HUES6 (cell line): ENCODE measurements at regions not wholly inside any gene's neighbourhood (a gene's known extent, or its start where the extent isn't known, plus 50 kb on each side); places are given as distances from the start of the nearest gene placed in this dataset.

Experiments used
- H3K27ac ChIP-seq: 2 replicates; pipeline ENCODE4 v1.7.0; 2013; ENCODE audit warnings: low read depth, mild to moderate bottlenecking, low read length, inconsistent platforms
- H3K27me3 ChIP-seq: 2 replicates; pipeline ENCODE4 v1.6.1; 2013; ENCODE audit warnings: low read length; ENCODE audit not compliant: control insufficient read depth, insufficient read depth
- H3K36me3 ChIP-seq: 2 replicates; pipeline ENCODE4 v1.6.1; 2013; ENCODE audit warnings: low read length; ENCODE audit not compliant: control insufficient read depth, insufficient read depth
- H3K4me1 ChIP-seq: 2 replicates; pipeline ENCODE4 v1.6.1; 2013; ENCODE audit warnings: low read length; ENCODE audit not compliant: control insufficient read depth, insufficient read depth
- H3K4me3 ChIP-seq: 2 replicates; pipeline ENCODE4 v1.5.1; 2013; ENCODE audit warnings: low read depth, low read length
- H3K9ac ChIP-seq: one replicate; pipeline ENCODE4 v1.6.1; 2013; ENCODE audit warnings: mild to moderate bottlenecking, low read length
- H3K9me3 ChIP-seq: 2 replicates; pipeline ENCODE4 v1.6.1; 2013; ENCODE audit warnings: low read depth, low read length; ENCODE audit not compliant: control insufficient read depth, insufficient read depth

GRCh38 chr17:63361182-63361581 is 84.9 kb downstream of the CYB561 start:
- Histone ChIP-seq H3K4me3 (no peak overlapping the region), H3K4me1 (no peaks in the 10 kb centered on the region), H3K27ac (no peak overlapping the region), H3K27me3 (no peaks in the 10 kb centered on the region), H3K9ac (no peak overlapping the region), H3K9me3 (no peaks in the 10 kb centered on the region), H3K36me3 (no peaks in the 10 kb centered on the region)

GRCh38 chr17:63362115-63362514 is 84.0 kb downstream of the CYB561 start:
- Histone ChIP-seq H3K36me3 (no peaks in the 10 kb centered on the region), H3K9ac (no peak overlapping the region), H3K4me1 (no peaks in the 10 kb centered on the region), H3K27ac (no peak overlapping the region), H3K4me3 (no peak overlapping the region), H3K27me3 (no peaks in the 10 kb centered on the region), H3K9me3 (no peaks in the 10 kb centered on the region)

GRCh38 chr17:63364387-63364786 is 81.7 kb downstream of the CYB561 start:
- Histone ChIP-seq H3K27me3 (no peaks in the 10 kb centered on the region), H3K9me3 (no peaks in the 10 kb centered on the region), H3K36me3 (no peaks in the 10 kb centered on the region), H3K27ac (no peak overlapping the region), H3K4me1 (no peaks in the 10 kb centered on the region), H3K9ac (no peak overlapping the region), H3K4me3 (no peak overlapping the region)

DNA sequence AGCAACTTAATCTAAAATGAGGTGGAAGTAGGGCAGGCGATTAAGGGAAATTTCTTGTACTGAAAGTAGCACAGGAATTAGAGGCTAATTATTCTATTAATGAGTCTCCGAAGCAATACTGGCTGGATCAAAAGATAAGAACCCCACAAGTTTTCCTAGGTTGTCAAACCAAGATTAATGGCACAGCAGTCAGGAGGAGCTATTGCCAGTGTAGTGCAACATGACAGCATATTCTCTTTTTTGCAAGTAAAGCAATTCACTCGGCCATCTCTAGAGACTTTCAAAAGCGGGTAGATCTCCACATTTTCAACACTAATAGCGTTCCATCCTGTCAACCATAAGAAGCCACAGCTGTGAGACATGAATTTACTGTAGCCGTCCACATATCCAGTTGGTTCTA is 81.2 kb downstream of the CYB561 start:
- H3K9me3 ChIP-seq, result no peaks in the 10 kb centered on the region
- no peaks in the 10 kb centered on the region for H3K27me3 ChIP-seq
- no peak overlapping the region for H3K4me3 ChIP-seq
- no peak overlapping the region for H3K27ac ChIP-seq
- no peaks in the 10 kb centered on the region for H3K4me1 ChIP-seq
- no peaks in the 10 kb centered on the region for H3K36me3 ChIP-seq
- no peak overlapping the region for H3K9ac ChIP-seq

DNA sequence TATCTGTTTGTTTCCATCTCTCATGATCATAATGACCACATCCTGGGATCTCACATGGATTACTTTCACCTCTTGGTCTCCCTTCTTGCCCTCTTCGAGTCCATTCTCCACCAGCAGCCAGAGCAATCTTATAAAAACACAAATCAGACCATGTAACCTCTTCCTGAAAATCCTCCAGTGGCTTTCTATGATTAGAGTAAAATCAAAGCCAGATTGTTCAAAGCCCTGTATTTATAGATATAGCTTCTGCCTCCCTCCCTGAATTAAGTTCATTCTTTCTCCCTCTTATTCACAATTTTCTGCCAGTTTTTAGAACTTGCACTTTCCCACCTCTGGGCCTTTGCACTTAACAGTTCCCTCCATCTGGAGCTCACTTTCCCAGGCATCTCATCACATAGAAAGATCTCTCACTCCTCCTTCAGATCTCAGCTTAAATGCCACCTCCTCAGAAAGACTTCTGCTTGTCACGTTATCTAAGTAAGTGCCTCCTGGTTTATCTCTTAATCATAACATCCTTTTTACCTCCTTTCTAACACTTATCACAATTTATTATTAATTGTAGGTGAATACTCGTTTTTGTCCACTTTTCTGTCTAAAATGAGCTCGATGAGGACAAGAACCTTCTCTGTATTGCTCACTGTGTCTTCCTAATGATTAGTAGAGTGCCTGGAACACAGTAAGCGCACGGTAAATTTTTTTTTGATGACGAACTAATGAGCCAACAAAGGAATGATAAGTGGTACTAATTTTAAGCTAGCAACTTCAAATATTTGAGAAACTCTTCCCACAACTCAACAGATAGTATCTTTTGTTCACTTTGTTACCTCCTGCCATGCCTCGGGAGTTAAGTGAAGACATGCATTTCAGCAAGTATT is 80.5 kb downstream of the CYB561 start:
- H3K4me1 ChIP-seq, result no peaks in the 10 kb centered on the region

DNA sequence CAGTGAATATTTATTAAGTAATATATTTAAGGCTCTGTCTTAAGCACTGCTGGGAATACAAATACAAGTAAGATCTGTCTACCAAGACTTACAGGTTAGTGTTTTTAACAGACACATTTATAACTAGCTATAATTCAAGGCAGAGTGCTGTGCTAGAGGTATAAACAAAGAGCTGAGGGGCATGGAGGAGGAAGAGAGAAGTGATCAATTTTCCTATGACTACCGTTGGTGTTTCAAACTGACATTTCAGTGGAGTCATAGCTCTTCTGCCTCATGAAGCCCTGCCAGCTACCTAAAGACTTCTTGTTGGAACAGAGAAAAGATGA is 79.9 kb downstream of the CYB561 start:
- Histone ChIP-seq H3K9ac (no peak overlapping the region), H3K4me1 (no peaks in the 10 kb centered on the region), H3K4me3 (no peak overlapping the region), H3K9me3 (no peaks in the 10 kb centered on the region), H3K27me3 (no peaks in the 10 kb centered on the region), H3K27ac (no peak overlapping the region), H3K36me3 (no peaks in the 10 kb centered on the region)

More for the DNA sequence above, 80.5 kb downstream of the CYB561 start:
- no peaks in the 10 kb centered on the region for H3K9me3 ChIP-seq
- no peaks in the 10 kb centered on the region for H3K36me3 ChIP-seq
- H3K27ac ChIP-seq, result no peak overlapping the region
- H3K27me3 ChIP-seq, result no peaks in the 10 kb centered on the region
- H3K4me3 ChIP-seq, result no peak overlapping the region
- H3K9ac ChIP-seq, result no peak overlapping the region

DNA sequence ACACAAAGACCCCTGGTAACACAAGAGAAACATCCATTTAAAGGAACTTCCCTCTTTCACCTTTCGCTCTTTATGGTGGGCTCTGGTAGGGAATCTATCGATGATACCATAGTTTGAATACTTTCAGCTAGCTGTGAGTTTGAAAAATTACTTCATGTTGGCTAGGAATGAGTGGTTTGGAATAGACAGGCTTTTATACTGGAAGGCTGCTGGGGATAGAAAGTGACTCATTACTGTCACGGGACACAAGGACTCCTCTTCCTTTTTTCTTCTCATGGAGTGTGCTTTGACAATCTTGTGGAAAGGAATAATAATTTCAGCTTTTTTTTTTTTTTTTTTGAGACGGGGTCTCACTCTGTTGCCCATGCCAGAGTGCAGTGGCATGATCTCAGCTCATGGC is 76.9 kb downstream of the CYB561 start:
- H3K36me3 ChIP-seq, result no peaks in the 10 kb centered on the region
- no peak overlapping the region for H3K9ac ChIP-seq
- H3K4me1 ChIP-seq, result no peaks in the 10 kb centered on the region
- no peak overlapping the region for H3K27ac ChIP-seq
- no peaks in the 10 kb centered on the region for H3K27me3 ChIP-seq
- no peaks in the 10 kb centered on the region for H3K9me3 ChIP-seq
- H3K4me3 ChIP-seq, result no peak overlapping the region

- Histone ChIP-seq H3K27ac (no peak overlapping the region), H3K9me3 (no peaks in the 10 kb centered on the region), H3K27me3 (no peaks in the 10 kb centered on the region), H3K9ac (no peak overlapping the region), H3K36me3 (no peaks in the 10 kb centered on the region), H3K4me3 (no peak overlapping the region), H3K4me1 (no peaks in the 10 kb centered on the region)
These were observed 75.4 kb downstream of the CYB561 start for GRCh38 chr17:63370696-63371095.

DNA sequence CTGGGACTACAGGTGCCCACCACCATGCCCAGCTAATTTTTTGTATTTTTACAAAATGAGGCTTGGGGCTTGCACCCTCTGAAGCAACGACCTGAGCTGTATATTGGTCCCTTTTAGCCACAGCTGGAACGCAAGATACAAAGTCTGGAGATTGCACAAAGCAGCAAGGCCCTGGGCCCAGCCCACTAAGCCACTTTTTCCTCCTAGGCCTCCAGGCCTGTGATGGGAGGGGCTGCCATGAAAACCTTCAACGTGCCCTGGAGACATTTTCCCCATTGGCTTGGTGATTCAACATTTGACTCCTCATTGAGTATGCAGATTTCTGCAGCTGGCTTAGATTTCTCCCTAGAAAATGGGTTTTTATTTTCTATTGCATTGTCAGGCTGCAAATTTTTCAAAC is 69.2 kb downstream of the CYB561 start:
- peaks cover 16% of the 10 kb centered on the region for H3K9me3 ChIP-seq
- no peaks in the 10 kb centered on the region for H3K27me3 ChIP-seq
- H3K4me1 ChIP-seq, result no peaks in the 10 kb centered on the region
- no peak overlapping the region for H3K27ac ChIP-seq
- no peak overlapping the region for H3K4me3 ChIP-seq
- no peaks in the 10 kb centered on the region for H3K36me3 ChIP-seq
- H3K9ac ChIP-seq, result no peak overlapping the region

GRCh38 chr17:63378411-63379375 is 67.4 kb downstream of the CYB561 start:
- no peak overlapping the region for H3K4me3 ChIP-seq
- H3K36me3 ChIP-seq, result no peaks in the 10 kb centered on the region
- no peak overlapping the region for H3K27ac ChIP-seq
- H3K9me3 ChIP-seq, result peaks cover 16% of the 10 kb centered on the region
- no peaks in the 10 kb centered on the region for H3K27me3 ChIP-seq
- H3K4me1 ChIP-seq, result no peaks in the 10 kb centered on the region
- H3K9ac ChIP-seq, result no peak overlapping the region

DNA sequence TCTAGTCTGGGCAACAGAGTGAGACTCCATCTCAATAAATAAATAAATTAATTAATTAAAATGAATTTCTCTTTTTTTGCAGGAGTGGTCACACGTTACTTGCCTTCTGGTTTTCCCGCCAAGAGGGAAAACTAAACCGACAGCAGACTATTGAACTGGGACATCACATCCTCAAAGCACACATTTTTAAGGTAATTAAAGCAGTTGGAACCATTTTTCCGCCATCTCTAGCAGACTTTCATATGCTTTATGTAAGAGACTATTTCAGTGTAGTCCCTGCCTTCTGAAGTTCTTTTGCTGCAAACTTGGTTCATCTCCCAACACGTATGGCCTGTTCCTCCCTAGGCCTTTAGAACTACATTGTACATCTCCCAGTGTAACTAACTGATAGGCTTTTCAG is 66.5 kb downstream of the CYB561 start:
- peaks cover 16% of the 10 kb centered on the region for H3K9me3 ChIP-seq
- H3K4me1 ChIP-seq, result no peaks in the 10 kb centered on the region
- no peaks in the 10 kb centered on the region for H3K27me3 ChIP-seq
- no peak overlapping the region for H3K4me3 ChIP-seq
- H3K9ac ChIP-seq, result no peak overlapping the region
- H3K36me3 ChIP-seq, result no peaks in the 10 kb centered on the region
- no peak overlapping the region for H3K27ac ChIP-seq
